Thoracic aorta (tissue), 2 donors: ENCODE measurements at regions not wholly inside any gene's neighbourhood (a gene's known extent, or its start where the extent isn't known, plus 50 kb on each side); places are given as distances from the start of the nearest gene placed in this dataset.

Experiments
- ATAC-seq: fragments of 150-250 bp; one replicate; pipeline ENCODE4 v1.8.0; 2017; ENCODE audit warnings: low read depth; ENCODE audit not compliant: insufficient number of reproducible peaks, low FRiP score
- DNase-seq: peaks from one replicate; pipeline ENCODE4 v3.0.0-alpha.2; 2020; ENCODE audit warnings: low spot score
- H3K27ac ChIP-seq, 2 donors: fragments of 200-600 bp; sonication (generic); 1 replicate in 1 of 2; 2 replicates in 1 of 2; pipeline ENCODE4 v1.5.1; 2016; ENCODE audit warnings: mild to moderate bottlenecking in 2 of 2, moderate library complexity in 2 of 2
- H3K27me3 ChIP-seq: fragments of 200-600 bp; sonication (generic); replicated peaks from 2 replicates; pipeline ENCODE4 v1.6.0; 2016; ENCODE audit warnings: mild to moderate bottlenecking; ENCODE audit not compliant: insufficient read depth
- H3K36me3 ChIP-seq: fragments of 200-600 bp; sonication (generic); one replicate; pipeline ENCODE4 v1.5.1; 2016
- H3K4me1 ChIP-seq, 2 donors: fragments of 200-600 bp; sonication (generic); 1 replicate in 1 of 2; 2 replicates in 1 of 2; pipeline versions ENCODE4 v1.5.1 to v1.6.0; 2016; ENCODE audit warnings: low read depth in 2 of 2, mild to moderate bottlenecking in 1 of 2; ENCODE audit not compliant: control insufficient read depth in 1 of 2
- H3K4me3 ChIP-seq: fragments of 200-600 bp; sonication (generic); 2 replicates; pipeline ENCODE4 v1.5.1; 2016; ENCODE audit warnings: mild to moderate bottlenecking
- H3K9me3 ChIP-seq: fragments of 200-600 bp; sonication (generic); 2 replicates; pipeline ENCODE4 v1.5.1; 2016
- CTCF ChIP-seq: fragments of 200-600 bp; sonication (generic); IDR thresholded peaks from one replicate; pipeline ENCODE4 v1.5.1; 2019; ENCODE audit warnings: antibody characterized with exemption

DNA sequence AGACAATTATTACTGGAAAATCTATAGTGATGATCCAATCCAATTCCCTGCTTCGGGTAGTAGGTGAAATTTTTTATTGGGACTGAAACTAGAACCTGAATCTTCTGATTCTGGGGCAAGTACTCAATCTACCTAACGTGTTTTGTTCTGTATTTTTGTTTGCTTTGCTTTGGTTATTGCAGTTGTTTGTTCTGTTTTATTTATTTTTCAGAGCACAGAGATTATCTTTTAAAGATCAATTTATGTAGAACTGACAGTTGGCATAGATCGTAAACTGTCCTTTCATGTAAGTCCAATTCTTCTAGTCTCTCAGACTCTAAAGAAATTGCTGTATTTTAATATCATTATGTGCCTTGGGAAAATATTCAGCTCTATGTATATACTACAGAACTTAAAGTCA lies 401.6 kb downstream of the ANXA1 start:
- no peak for TF ChIP-seq CTCF
- Histone ChIP-seq H3K27me3 (no peaks in the 10 kb centered on the region), H3K9me3 (no peaks in the 10 kb centered on the region), H3K27ac (no peak overlapping the region), H3K4me3 (no peak overlapping the region), H3K4me1 (no peaks in the 10 kb centered on the region), H3K36me3 (no peaks in the 10 kb centered on the region)
- no peak for ATAC-seq
- no peak for DNase-seq

GRCh38 chr9:73558471-73558870 lies 406.8 kb downstream of the ANXA1 start:
- Histone ChIP-seq H3K27me3 (no peaks in the 10 kb centered on the region), H3K4me1 (no peaks in the 10 kb centered on the region), H3K27ac (no peak overlapping the region), H3K36me3 (no peaks in the 10 kb centered on the region), H3K4me3 (no peak overlapping the region), H3K9me3 (no peaks in the 10 kb centered on the region)
- no peak for ATAC-seq
- no peak for TF ChIP-seq CTCF
- DNase-seq, result no peak

DNA sequence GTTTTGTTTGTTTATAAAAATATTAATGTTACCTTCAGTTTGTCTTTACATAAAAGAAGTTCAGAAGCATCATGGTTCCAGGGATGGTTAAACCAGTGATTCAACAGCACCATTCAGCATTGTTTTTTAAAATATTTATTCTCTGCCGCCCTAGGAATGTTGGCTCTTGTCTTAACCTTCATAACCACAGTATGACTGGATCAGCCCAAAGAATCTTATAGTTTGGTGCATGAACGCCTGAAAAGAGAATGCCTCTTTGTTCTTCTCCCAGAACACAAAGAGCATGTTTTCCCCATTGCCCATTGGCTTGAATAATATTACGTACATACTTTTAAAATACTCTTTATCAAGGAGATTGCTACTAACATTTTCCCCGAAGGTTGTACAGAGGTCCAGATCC lies 413.4 kb downstream of the ANXA1 start:
- Histone ChIP-seq H3K4me1 (no peaks in the 10 kb centered on the region), H3K36me3 (no peaks in the 10 kb centered on the region), H3K27ac (no peak overlapping the region), H3K27me3 (no peaks in the 10 kb centered on the region), H3K9me3 (no peaks in the 10 kb centered on the region), H3K4me3 (no peak overlapping the region)
- ATAC-seq, result no peak
- no peak for TF ChIP-seq CTCF
- no peak for DNase-seq

DNA sequence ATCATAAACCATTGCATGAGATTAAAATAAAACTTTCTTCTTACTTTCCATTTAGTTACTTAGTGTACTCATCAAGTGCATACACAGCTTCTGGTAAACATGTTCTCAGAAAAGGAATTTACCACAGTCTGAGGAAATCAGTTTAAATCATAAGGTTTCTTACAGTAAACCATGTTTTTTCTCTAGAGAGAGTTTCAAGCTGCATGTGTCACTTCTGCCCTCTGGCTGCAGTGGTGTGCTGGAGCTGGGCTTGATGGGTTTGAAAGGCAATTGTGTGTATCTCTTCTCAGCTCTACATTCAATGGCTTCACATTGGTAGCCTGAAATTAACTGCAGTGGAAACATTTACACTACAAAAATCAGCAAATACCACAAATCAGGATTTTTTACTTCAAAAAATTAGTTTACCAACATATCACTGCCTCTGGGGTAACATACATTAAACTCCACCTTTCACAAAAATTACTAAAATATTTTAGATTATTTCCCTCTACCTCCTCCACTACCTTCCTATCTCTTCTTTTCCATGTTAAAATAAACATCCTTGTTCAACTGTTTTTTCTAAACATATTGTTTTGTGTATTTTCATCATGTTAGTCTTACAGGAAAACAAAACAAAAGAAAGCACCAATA lies 414.3 kb downstream of the ANXA1 start:
- TF ChIP-seq CTCF, result no peak
- Histone ChIP-seq H3K36me3 (no peaks in the 10 kb centered on the region), H3K27ac (no peak overlapping the region), H3K4me1 (no peaks in the 10 kb centered on the region), H3K4me3 (no peak overlapping the region), H3K27me3 (no peaks in the 10 kb centered on the region), H3K9me3 (no peaks in the 10 kb centered on the region)
- no peak for ATAC-seq
- DNase-seq, result no peak

DNA sequence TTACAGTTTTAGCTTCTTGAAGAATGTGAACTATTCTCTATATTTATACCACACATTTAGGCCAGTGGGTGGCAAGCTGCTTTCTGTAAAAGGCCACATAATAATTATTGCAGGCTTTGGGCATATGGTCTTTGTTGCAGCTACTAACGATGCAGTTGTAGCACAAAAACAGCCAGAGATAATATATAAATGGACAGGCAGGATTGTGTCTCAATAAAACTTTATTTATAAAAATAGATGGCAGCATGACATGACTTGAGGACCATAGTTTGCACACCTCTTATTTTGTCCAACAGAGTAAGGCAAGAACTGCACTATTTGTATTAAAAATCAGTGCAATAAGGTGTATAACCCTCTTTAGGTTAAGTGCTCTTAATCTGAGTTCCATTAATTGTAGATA lies 415.0 kb downstream of the ANXA1 start:
- DNase-seq, result no peak
- H3K9me3 ChIP-seq, result no peaks in the 10 kb centered on the region
- H3K27ac ChIP-seq, result no peak overlapping the region
- H3K36me3 ChIP-seq, result no peaks in the 10 kb centered on the region
- no peak for ATAC-seq
- no peak overlapping the region for H3K4me3 ChIP-seq
- no peaks in the 10 kb centered on the region for H3K4me1 ChIP-seq
- no peaks in the 10 kb centered on the region for H3K27me3 ChIP-seq
- TF ChIP-seq CTCF, result no peak
